Prostate gland (tissue), 2 donors: ENCODE measurements at regions not wholly inside any gene's neighbourhood (a gene's known extent, or its start where the extent isn't known, plus 50 kb on each side); places are given as distances from the start of the nearest gene placed in this dataset.

ENCODE experiments used
- CTCF ChIP-seq, 4 experiments: fragments of 200-600 bp in 2 of 4; fragments of 450-650 bp in 2 of 4; sonication (generic) in 2 of 4; IDR thresholded peaks; 1 replicate in 3 of 4; 2 replicates in 1 of 4; pipeline ENCODE4 v1.5.1; 2016 to 2019; ENCODE audit warnings: antibody characterized with exemption in 4 of 4, mild to moderate bottlenecking in 2 of 4, moderate library complexity in 2 of 4
- POLR2A ChIP-seq: fragments of 450-650 bp; IDR thresholded peaks from one replicate; pipeline ENCODE4 v1.6.1; 2016; ENCODE audit warnings: antibody characterized with exemption, mild to moderate bottlenecking

- TF ChIP-seq POLR2A (no peak), CTCF (IDR thresholded peaks at IDR 0.05) (no peak)
These were observed 204.2 kb upstream of the HMGA2 start for GRCh38 chr12:65620046-65620445.
